ENCODE measurements at regions not wholly inside any gene's neighbourhood (a gene's known extent, or its start where the extent isn't known, plus 50 kb on each side); places are given as distances from the start of the nearest gene placed in this dataset.

- intact Hi-C loops (cut with DNase I), result no loop called here
- DNase-seq (ENCODE audit: low spot score), result peak; percentile 2
These were observed 74.7 kb upstream of the CDH5 start for GRCh38 chr16:66291833-66292232.

- intact Hi-C loops (cut with DNase I), result no loop called here
- peak; percentile 57 for DNase-seq (ENCODE audit: low spot score)
These were observed 76.1 kb upstream of the CDH5 start for GRCh38 chr16:66290431-66290830.

DNA sequence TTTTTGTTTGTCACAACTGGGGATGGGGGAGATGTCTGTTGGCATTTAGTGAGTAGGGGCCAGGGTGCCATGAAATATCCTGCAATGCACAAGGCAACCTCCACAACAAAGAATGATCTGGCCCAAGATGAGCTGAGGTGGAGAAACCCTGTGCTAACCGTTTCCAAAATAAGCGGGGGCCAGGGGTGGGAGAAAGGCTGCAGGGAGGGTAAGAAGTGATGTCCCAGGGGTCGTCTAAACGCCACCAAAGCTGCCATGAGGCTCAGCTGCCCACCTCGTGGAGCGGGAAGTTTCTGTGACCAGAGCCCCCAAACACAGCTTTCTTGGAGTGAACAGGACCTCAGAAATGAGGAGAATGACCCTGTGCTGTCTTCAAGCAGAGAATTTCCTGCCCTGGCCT lies 76.5 kb upstream of the CDH5 start:
- DNase-seq (ENCODE audit: low spot score), result peak; percentile 26
- intact Hi-C loops (cut with DNase I), result no loop called here

- DNase-seq (ENCODE audit: low spot score), result peak; percentile 67
These were observed 77.3 kb upstream of the CDH5 start for GRCh38 chr16:66289051-66289680.

GRCh38 chr16:66287926-66288325 lies 78.6 kb upstream of the CDH5 start:
- intact Hi-C loops (cut with DNase I), result no loop called here
- DNase-seq (ENCODE audit: low spot score), result peak; percentile 28

More at GRCh38 chr16:66289051-66289680, 77.3 kb upstream of the CDH5 start:
- intact Hi-C loops (cut with DNase I), result no loop called here

DNA sequence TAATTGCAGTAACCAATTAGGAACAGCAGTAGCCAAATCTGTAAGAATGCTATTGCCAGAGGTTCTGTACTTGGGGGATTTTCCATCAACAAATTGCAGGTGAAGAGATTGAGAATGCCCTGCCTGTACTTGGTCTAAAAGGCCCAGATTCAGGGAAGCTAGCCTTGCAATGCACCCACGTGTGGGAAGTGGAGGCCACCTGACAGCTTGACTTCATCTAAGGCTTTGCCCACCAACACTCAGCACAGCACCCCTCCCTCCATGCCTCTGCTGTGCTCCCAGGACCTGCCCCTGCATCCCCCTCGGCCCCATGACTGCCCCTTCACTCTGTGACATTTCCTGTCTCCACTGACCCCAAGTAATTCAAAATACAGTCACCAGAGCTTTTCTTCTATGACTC lies 79.1 kb upstream of the CDH5 start:
- intact Hi-C loops (cut with DNase I), result no loop called here
- peak; percentile 32 for DNase-seq (ENCODE audit: low spot score)

DNA sequence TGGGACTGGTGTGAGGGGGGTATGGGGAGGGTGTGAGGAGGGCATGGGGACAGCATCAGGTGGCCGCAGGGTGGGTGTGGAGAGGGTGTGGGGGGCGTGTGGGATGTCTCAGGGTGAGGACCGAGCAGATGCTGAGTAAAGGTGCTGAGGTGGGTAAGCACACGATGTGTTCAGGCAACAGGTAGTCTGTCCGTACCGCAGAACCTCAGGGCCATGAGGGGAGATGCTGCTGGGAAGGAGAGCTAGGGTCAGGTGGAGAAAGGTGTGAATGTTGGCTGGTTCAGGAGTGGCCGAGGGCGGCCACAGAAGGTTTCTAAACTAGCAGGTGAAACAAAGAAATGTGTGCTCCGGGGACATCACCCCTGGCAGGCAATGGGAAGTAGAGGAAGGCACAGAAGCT lies 80.0 kb upstream of the CDH5 start:
- intact Hi-C loops (cut with DNase I), result no loop called here
- peak; percentile 30 for DNase-seq (ENCODE audit: low spot score)

- peak; percentile 18 for DNase-seq (ENCODE audit: low spot score)
- intact Hi-C loops (cut with DNase I), result loop anchor here in 1 of 2 donors (5.0 kb wide), 1 partner anchor 1241 kb away; no protein-coding TSS in a partner anchor
These were observed 87.8 kb upstream of the CDH5 start for GRCh38 chr16:66278604-66279262.

- peak; percentile 34 for DNase-seq (ENCODE audit: low spot score)
- intact Hi-C loops (cut with DNase I), result loop anchor here in 1 of 2 donors (5.0 kb wide), 1 partner anchor 1241 kb away; no protein-coding TSS in a partner anchor
These were observed 88.4 kb upstream of the CDH5 start for GRCh38 chr16:66278111-66278531.

DNA sequence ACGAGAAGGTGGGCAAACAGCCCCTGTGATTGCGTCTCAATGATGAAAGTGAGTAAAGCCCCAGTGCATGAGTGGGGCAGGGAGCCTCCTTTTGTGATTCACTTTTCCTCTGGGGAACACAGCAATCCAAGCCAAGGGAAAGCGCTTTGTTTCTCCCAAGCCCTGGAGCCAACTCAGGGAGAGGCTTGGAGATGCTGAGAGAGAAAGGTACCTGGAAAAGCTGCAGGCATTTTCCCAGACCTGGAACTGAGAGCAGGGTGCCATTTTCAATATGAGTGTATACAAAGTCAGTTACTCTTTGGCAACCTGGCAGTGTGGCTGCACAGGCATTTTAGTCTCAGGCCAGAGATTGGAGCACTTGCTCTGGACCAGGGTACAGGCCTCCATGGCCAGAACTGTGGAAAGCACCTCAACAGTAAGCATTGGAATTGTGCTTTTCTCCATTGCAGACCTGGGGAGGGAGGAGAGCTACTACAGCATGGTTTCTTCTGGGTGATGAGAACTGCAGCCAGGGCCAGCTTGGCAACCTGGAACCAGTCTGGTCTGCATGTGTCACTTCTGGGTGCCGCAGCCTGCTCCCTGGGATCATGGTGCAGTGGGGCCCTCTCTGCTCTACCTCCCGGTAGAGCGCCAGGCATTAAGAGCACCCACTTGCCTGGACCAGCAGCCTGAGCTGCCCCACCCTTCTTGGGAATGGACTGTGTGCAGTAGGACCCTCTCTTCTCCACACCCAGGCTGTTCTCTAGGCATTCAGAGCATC lies 89.0 kb upstream of the CDH5 start:
- DNase-seq (ENCODE audit: low spot score), result peak; percentile 36
- intact Hi-C loops (cut with DNase I), result loop anchor here in 1 of 2 donors (5.0 kb wide), 1 partner anchor 1240 kb away; no protein-coding TSS in a partner anchor

DNA sequence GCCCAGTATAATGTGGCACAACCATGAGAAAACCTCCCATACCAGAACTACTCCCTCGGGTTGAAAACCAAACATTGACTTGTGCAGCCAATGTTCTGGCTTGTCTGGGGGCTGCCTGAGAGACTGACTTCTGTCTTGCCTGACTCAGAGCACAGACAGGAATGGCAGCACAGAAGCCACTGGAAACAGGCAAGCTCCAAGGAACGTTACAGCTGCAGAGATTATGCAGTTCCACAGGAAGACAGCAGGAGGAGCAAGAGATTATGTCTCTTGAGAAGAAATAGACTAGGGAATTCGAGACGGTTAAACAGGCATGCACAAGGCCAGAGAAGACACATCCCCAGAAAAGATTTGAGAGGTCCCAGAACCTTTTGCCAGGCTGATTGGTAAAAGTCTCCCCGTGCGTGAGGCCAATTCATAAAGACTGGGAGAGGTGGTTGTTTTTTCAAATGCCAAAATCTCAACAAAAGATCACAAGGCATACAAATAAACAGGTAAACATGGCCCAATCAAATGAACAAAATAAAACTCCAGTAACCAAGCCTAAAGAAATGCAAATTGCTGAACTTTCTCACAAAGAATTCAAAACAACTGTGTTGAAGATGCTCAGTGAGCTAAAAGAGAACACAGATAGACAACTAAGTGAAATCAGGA lies 90.6 kb upstream of the CDH5 start:
- no peak for DNase-seq (ENCODE audit: low spot score)
- intact Hi-C loops (cut with DNase I), result loop anchor here in 1 of 2 donors (5.0 kb wide), 1 partner anchor 1239 kb away; no protein-coding TSS in a partner anchor

GRCh38 chr16:66274335-66275110 lies 92.0 kb upstream of the CDH5 start:
- intact Hi-C loops (cut with DNase I), result loop anchor here in 1 of 2 donors (5.0 kb wide), 1 partner anchor 1237 kb away; no protein-coding TSS in a partner anchor

GRCh38 chr16:66273644-66274334 lies 92.7 kb upstream of the CDH5 start:
- intact Hi-C loops (cut with DNase I), result no loop called here
- peak; percentile 56 for DNase-seq (ENCODE audit: low spot score)

More at GRCh38 chr16:66274335-66275110, 92.0 kb upstream of the CDH5 start:
- DNase-seq (ENCODE audit: low spot score), result peak; percentile 37

- intact Hi-C loops (cut with DNase I), result no loop called here
- DNase-seq (ENCODE audit: low spot score), result no peak
These were observed 93.4 kb upstream of the CDH5 start for GRCh38 chr16:66273053-66273452.

GRCh38 chr16:66272461-66272860 lies 94.0 kb upstream of the CDH5 start:
- peak; percentile 32 for DNase-seq (ENCODE audit: low spot score)
- intact Hi-C loops (cut with DNase I), result no loop called here

- intact Hi-C loops (cut with DNase I), result no loop called here
- DNase-seq (ENCODE audit: low spot score), result peak; percentile 31
These were observed 95.1 kb upstream of the CDH5 start for GRCh38 chr16:66271074-66272060.

- intact Hi-C loops (cut with DNase I), result no loop called here
- peak; percentile 94 for DNase-seq (ENCODE audit: low spot score)
These were observed 96.1 kb upstream of the CDH5 start for GRCh38 chr16:66270333-66270927.
